ENCODE measurements at regions not wholly inside any gene's neighbourhood (a gene's known extent, or its start where the extent isn't known, plus 50 kb on each side); places are given as distances from the start of the nearest gene placed in this dataset.

DNA sequence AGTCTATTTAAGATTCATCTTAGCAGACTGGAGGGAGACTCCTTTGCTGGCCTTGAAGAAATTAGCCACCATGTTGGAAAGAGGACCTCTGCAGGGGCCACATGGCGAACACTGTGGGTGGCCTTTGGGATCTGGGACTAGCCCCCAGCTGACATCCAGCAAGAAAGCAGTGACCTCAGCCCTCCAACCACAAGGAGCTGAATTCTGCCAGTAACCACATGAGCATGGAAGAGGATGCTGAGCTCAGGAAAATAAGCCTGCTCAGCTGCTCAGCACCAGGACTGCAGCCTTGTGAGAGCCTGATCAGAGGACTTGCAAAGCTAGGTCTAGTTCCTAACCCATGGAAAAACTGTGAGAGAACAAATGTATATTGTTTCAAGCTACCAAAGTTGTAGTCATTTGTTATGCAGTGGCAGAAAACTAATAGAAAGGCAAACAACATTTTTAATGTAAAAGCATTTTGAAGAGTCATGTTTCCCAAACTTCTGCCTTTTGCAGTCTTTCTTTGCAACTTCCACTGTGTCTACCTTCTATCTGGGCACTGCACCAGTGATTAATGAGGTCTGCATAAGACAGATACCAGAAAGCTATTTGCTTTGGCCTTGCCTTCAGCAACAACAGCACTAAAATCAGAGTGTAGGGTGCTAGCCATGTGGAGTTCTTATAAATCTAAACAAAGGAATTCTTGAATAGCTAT lies 183.7 kb downstream of the FGFR2 start (continued):
- TF ChIP-seq, protein P1, sequence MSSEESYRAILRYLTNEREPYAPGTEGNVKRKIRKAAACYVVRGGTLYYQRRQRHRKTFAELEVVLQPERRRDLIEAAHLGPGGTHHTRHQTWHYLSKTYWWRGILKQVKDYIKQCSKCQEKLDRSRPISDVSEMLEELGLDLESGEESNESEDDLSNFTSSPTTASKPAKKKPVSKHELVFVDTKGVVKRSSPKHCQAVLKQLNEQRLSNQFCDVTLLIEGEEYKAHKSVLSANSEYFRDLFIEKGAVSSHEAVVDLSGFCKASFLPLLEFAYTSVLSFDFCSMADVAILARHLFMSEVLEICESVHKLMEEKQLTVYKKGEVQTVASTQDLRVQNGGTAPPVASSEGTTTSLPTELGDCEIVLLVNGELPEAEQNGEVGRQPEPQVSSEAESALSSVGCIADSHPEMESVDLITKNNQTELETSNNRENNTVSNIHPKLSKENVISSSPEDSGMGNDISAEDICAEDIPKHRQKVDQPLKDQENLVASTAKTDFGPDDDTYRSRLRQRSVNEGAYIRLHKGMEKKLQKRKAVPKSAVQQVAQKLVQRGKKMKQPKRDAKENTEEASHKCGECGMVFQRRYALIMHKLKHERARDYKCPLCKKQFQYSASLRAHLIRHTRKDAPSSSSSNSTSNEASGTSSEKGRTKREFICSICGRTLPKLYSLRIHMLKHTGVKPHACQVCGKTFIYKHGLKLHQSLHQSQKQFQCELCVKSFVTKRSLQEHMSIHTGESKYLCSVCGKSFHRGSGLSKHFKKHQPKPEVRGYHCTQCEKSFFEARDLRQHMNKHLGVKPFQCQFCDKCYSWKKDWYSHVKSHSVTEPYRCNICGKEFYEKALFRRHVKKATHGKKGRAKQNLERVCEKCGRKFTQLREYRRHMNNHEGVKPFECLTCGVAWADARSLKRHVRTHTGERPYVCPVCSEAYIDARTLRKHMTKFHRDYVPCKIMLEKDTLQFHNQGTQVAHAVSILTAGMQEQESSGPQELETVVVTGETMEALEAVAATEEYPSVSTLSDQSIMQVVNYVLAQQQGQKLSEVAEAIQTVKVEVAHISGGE (CRISPR knock-in tag; IDR thresholded peaks at IDR 0.05): no peak
- TF ChIP-seq NR2F1 (conservative IDR thresholded peaks at IDR 0.05) (no peak), ETV6 (conservative IDR thresholded peaks at IDR 0.05 in 1 of 2, IDR thresholded peaks at IDR 0.05 in 1 of 2; ENCODE audit: borderline replicate concordance in 1 of 2, low read depth in 1 of 2) (no peak), ZSCAN29 (IDR thresholded peaks at IDR 0.05) (no peak), SREBF2 (IDR thresholded peaks at IDR 0.05; ENCODE audit: low read length) (no peak), LARP7 (IDR thresholded peaks at IDR 0.05) (no peak), KAT2A (conservative IDR thresholded peaks at IDR 0.05; ENCODE audit: control insufficient read depth, low read depth, low read length) (no peak), SMARCA5 (IDR thresholded peaks at IDR 0.05) (no peak), POLR2AphosphoS2 (IDR thresholded peaks at IDR 0.05; ENCODE audit: low read depth, low read length) (no peak), CHD1 (IDR thresholded peaks at IDR 0.05; ENCODE audit: low read depth, low read length) (no peak)
- TF ChIP-seq, protein P2, sequence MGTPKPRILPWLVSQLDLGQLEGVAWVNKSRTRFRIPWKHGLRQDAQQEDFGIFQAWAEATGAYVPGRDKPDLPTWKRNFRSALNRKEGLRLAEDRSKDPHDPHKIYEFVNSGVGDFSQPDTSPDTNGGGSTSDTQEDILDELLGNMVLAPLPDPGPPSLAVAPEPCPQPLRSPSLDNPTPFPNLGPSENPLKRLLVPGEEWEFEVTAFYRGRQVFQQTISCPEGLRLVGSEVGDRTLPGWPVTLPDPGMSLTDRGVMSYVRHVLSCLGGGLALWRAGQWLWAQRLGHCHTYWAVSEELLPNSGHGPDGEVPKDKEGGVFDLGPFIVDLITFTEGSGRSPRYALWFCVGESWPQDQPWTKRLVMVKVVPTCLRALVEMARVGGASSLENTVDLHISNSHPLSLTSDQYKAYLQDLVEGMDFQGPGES (IDR thresholded peaks at IDR 0.05): no peak

Measured in GM12878 (cell line).